Spleen (tissue), 7 donors: ENCODE measurements at regions not wholly inside any gene's neighbourhood (a gene's known extent, or its start where the extent isn't known, plus 50 kb on each side); places are given as distances from the start of the nearest gene placed in this dataset.

Experiments used
- POLR2A ChIP-seq, 3 donors: fragments of 450-650 bp; IDR thresholded peaks; one replicate each; pipeline ENCODE4 v1.5.1; 2017; ENCODE audit warnings: antibody characterized with exemption in 3 of 3, mild to moderate bottlenecking in 1 of 3
- POLR2AphosphoS5 ChIP-seq, 3 donors: sonication (generic); formaldehyde crosslinking; IDR thresholded peaks; one replicate each; pipeline ENCODE4 v1.5.1; 2017; ENCODE audit warnings: antibody characterized with exemption in 3 of 3
- TF ChIP-seq, protein P1 (sequence below), 11 experiments: fragments of 200-600 bp in 7 of 11; fragments of 450-650 bp in 4 of 11; sonication (generic) in 4 of 11; IDR thresholded peaks in 8 of 11; conservative IDR thresholded peaks in 3 of 11; 1 replicate in 7 of 11; 2 replicates in 4 of 11; pipeline versions ENCODE4 v1.4.0 to v1.8.0; 2016 to 2021; ENCODE audit warnings: antibody characterized with exemption in 11 of 11, inconsistent platforms in 4 of 11, mild to moderate bottlenecking in 1 of 11
- donor health status: DM: no; HTN: no; CAD: no; lungs with moderate emphysema.
- donor health status: DM: no; HTN: no; CAD: no.
- donor health status: DM: no; HTN: no; CAD: no.

- TF ChIP-seq, protein P1, sequence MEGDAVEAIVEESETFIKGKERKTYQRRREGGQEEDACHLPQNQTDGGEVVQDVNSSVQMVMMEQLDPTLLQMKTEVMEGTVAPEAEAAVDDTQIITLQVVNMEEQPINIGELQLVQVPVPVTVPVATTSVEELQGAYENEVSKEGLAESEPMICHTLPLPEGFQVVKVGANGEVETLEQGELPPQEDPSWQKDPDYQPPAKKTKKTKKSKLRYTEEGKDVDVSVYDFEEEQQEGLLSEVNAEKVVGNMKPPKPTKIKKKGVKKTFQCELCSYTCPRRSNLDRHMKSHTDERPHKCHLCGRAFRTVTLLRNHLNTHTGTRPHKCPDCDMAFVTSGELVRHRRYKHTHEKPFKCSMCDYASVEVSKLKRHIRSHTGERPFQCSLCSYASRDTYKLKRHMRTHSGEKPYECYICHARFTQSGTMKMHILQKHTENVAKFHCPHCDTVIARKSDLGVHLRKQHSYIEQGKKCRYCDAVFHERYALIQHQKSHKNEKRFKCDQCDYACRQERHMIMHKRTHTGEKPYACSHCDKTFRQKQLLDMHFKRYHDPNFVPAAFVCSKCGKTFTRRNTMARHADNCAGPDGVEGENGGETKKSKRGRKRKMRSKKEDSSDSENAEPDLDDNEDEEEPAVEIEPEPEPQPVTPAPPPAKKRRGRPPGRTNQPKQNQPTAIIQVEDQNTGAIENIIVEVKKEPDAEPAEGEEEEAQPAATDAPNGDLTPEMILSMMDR (IDR thresholded peaks at IDR 0.05 in 8 of 11, conservative IDR thresholded peaks at IDR 0.05 in 3 of 11): no peak
- TF ChIP-seq POLR2A (IDR thresholded peaks at IDR 0.05): no peak
- TF ChIP-seq POLR2AphosphoS5 (IDR thresholded peaks at IDR 0.05): no peak
Observed at GRCh38 chr5:74414228-74414627, 226.3 kb downstream of the ENC1 start.
